Stimulated activated CD8-positive, alpha-beta memory T cell treated with anti-CD3 and anti-CD28 coated beads, Interleukin-4, amount 100 ng/mL, for 48 hours (primary cell): ENCODE measurements at regions not wholly inside any gene's neighbourhood (a gene's known extent, or its start where the extent isn't known, plus 50 kb on each side); places are given as distances from the start of the nearest gene placed in this dataset.

ENCODE experiments used
- DNase-seq: peaks from one replicate; pipeline ENCODE4 v3.0.0-alpha.2; 2020

DNA sequence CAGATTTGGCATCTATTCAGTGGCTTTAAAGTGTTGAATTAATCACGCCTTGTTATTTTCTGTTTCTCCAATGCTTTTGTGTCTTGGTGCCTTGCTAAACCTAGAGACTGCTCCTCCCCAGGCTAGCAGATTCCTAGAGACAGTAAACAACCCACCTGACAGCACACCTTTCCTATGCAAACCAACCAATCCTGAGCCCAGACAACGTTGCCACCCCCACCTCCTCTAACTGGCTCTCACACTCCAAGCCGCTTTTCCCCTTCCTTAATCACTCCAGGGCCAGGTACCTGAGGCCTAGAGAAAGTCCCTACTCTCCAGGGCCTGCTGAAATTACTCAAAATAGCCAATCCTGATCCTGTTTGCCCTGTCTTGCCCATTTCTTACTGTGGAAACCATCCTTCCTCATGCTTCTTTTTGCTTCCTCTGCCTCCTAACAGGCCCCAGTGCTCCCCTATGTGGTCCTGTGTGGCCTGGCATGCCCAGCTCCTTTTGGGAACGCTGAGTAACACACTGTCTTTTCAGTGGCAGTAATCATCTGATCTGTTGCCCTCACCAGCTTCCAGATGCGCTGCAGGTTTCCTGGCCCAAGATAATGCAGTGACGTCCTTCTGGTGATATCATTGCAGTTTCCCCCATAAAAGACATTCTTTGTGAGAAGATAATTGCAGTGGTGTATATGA, 53.4 kb downstream of the GAS1 start:
- DNase-seq, result no peak

- no peak for DNase-seq
Observed at GRCh38 chr9:86892576-86892975, 54.7 kb downstream of the GAS1 start.

GRCh38 chr9:86891886-86892437, 55.3 kb downstream of the GAS1 start:
- DNase-seq, result no peak

- DNase-seq, result no peak
Observed at GRCh38 chr9:86891091-86891490, 56.2 kb downstream of the GAS1 start.

DNA sequence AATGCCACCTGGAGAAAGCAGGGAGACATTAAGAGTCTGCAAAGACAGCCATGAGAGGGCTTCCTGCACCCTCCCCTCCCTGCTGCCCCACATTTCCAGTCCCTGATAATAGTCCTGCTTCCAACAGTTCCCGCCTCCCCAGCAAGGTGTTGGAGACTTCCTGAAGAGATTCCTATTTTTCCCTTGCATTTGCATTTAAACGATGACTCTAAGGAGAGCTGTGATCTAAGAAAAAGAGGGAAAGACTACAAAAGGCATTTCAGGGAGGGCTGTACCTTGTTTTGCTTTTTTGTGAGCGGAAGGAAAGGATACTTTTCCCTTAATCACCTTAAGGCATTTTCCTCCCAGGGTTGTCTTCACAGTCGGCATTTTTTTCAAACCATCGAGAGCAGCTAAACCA, 62.1 kb downstream of the GAS1 start:
- DNase-seq, result no peak

DNA sequence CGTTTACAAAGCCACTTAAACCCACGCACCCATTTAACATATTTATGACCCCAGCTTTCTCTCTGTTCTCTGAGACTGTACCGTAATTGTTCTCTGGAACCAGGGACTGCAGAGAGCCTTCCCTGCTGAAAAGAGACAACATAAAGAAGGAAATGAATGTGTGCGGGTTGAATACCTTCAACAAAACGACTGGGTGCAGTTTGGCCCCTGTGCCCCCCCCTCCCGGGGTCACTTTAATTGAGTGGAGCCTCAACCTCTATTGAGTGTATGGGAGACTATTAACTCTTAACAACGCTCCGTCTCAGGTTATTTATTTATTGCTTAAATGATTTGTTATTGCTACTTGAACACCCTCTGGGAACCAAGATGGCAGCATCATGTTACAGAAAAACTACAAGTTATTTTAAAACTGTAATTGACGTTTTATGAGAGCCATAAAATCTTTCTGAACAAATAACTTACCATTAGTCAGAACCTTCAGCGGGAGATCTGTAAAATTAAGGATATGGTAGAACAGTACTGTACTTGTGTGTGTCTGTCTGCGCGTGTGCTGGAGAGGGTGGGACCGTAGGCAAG, 70.6 kb downstream of the GAS1 start:
- no peak for DNase-seq

DNA sequence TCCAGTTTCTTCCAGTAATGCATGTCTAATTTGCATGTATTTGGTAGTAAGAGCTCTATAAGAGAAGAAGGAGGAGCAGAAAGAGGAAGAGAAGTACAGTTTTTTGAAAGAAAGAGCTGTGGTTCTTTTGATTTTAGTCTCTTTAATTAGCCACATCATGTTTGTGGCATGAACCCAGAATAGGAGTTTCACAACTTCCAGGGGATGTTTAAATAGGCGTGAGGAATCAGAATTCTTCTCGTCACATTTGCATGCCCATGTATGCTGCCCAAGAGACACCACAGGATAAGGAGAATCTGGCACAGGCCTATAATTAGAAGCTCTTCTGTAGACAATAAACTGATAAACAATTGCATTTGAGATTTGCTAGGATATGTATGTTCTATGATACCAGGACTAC, 78.7 kb downstream of the GAS1 start:
- DNase-seq, result no peak

GRCh38 chr9:86867804-86868313, 79.4 kb downstream of the GAS1 start:
- DNase-seq, result no peak

- no peak for DNase-seq
Observed at GRCh38 chr9:86865952-86866351, 81.4 kb downstream of the GAS1 start.

GRCh38 chr9:86860006-86860405, 87.3 kb downstream of the GAS1 start:
- no peak for DNase-seq

- no peak for DNase-seq
Observed at GRCh38 chr9:86859056-86859455, 88.2 kb downstream of the GAS1 start.

- DNase-seq, result no peak
Observed at GRCh38 chr9:86858009-86858408, 89.3 kb downstream of the GAS1 start.

GRCh38 chr9:86856259-86856658, 91.0 kb downstream of the GAS1 start:
- DNase-seq, result no peak

GRCh38 chr9:86854898-86855523, 92.3 kb downstream of the GAS1 start:
- no peak for DNase-seq

DNA sequence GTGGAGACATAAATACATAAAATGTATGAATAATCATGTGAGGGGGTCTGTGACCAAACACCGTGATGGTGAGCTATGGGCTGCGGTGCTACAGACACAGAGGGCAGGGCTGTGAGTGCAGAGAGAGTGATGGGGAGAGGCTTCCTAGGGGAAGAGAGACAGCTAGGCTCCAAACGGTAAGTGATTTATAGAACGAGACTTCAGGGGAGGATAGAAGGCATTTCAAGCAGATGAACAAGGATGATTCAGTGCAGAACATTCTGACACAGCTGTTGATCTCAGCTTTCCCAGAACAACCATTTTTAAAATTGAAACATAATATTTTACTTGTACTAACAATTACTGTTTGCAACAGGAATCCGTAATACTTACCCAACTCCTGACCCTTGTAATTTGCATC, 100.7 kb downstream of the GAS1 start:
- DNase-seq, result no peak

GRCh38 chr9:86843206-86843605, 104.1 kb downstream of the GAS1 start:
- no peak for DNase-seq

DNA sequence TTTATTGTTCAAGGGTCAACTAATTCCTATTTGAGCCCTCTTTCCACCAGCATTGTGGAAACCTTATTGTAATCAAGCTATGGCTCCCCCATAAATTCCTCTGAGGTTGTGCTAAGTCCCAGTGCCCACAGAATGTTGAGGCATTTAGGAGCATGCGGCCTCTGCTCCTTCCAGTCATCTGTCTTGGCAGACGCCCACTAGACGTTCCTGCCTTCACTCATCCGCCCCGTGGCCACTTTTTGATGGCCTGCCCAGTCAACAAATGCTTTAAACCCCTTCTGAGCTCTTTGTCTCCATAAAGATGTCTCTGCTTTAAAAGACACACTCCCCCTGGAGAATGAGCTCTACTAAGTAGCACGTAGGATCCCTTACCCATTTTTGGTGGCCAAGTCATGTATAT, 104.7 kb downstream of the GAS1 start:
- no peak for DNase-seq

DNA sequence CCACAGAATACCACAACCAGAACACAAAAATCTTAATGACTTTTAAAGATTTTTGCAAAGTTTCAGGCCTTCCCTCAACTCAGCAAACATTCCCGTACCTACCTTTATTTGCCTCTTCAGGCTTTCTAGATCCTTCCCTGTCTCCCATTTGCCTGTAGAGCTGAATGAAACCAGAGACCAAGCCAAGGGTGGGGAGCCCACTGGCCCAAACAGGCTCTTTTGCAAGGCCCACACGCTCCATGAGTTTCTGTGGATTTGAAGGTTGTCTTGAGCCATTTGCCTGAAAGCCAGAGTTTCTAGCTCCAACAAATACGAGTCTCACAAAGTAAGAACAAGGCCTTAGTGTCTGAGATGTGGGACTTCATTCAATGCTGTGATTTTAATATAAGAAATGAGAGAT, 107.8 kb downstream of the GAS1 start:
- no peak for DNase-seq

- DNase-seq, result no peak
Observed at GRCh38 chr9:86838519-86839497, 108.5 kb downstream of the GAS1 start.

- DNase-seq, result no peak
Observed at GRCh38 chr9:86837345-86837744, 110.0 kb downstream of the GAS1 start.

DNA sequence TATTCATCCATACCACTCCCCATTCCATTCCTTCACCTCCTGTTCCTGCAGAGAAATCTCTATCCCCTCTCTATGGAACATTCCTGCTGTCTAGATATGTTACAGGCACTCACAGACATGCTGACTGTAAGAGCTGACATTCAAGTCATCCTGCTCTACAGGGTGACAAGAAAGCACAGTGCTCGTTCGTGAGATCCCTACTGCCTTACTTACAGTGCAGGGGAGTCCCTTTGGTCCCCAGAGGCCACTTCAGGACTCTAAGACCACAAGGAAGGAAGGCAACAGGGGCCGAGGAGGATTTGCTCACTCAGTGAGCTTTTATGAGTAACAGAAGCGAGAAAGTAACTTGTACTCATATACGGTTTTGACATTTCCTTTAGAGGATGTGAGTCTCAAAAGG, 110.5 kb downstream of the GAS1 start:
- no peak for DNase-seq

DNA sequence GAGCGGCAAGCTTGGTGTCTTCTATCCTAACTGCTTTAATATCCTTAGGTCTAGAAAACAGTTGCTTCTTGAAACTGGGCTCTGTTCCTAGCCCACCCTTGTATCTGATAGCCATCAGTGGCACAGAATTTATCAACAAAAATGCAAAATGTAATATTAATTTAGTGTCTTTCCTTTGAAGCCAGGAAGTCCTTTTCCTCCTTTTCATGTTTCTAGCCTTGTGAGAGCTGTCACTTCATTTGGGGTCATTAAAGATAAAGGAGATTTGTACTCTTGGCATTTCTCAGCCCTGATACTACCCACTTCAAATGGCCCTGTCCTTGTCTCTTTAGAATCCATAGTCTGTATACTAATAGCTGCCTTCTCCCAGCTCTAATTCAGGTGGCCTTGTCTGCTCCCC, 111.0 kb downstream of the GAS1 start:
- DNase-seq, result no peak

DNA sequence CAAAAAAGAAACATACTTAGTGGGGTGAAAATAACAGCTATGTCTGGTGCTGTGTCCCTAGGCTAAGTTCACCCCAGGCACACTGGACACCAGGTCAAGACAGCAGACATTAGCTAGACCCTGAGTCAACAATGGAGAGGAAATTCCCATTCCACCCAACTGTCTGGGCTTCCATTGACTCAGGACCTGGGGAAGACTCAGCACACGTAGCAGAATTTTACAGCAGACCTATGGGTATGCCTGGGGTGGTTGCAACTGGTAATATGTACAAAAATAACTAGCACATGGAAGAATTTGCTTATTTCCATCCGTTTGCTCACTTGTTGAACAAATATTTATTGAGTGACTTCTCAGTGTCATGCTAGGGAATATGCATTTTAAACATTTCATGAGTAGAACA, 117.0 kb downstream of the GAS1 start:
- no peak for DNase-seq
